A549 (cell line): ENCODE measurements at regions not wholly inside any gene's neighbourhood (a gene's known extent, or its start where the extent isn't known, plus 50 kb on each side); places are given as distances from the start of the nearest gene placed in this dataset.

Experiments
- BHLHE40 ChIP-seq: IDR thresholded peaks from 2 replicates; pipeline ENCODE4 v1.6.1; 2012; ENCODE audit warnings: low read depth, low read length, inconsistent platforms
- CTCF ChIP-seq: fragments of >200 bp; sonication (Bioruptor Twin); formaldehyde crosslinking; IDR thresholded peaks from 3 replicates; pipeline ENCODE4 v1.5.1; 2016
- EP300 ChIP-seq, 2 experiments: fragments of >200 bp; sonication (Bioruptor Twin); formaldehyde crosslinking; IDR thresholded peaks; 2 replicates in 1 of 2; 3 replicates in 1 of 2; pipeline ENCODE4 v1.6.1; 2016 to 2017
- HMGXB4 ChIP-seq: fragments of 250-450 bp; sonication (Bioruptor Pico); IDR thresholded peaks from 2 replicates; pipeline ENCODE4 v1.5.0; 2021; ENCODE audit warnings: mild to moderate bottlenecking, moderate library complexity, borderline replicate concordance
- RCOR1 ChIP-seq: fragments of 150-350 bp; IDR thresholded peaks from 2 replicates; pipeline ENCODE4 v1.6.1; 2014; ENCODE audit warnings: antibody characterized with exemption, low read length, low read depth
- ZC3H11A ChIP-seq: fragments of 450-650 bp; IDR thresholded peaks from 2 replicates; pipeline ENCODE4 v1.6.1; 2014; ENCODE audit warnings: antibody characterized with exemption, mild to moderate bottlenecking
- TF ChIP-seq, protein P1 (sequence below): IDR thresholded peaks from 2 replicates; pipeline ENCODE4 v1.6.1; 2012

GRCh38 chr12:97968641-97969197 lies 506.1 kb downstream of the RMST start:
- TF ChIP-seq BHLHE40 (no peak), CTCF (no peak), HMGXB4 (CRISPR knock-in tag) (no peak), EP300 (IDR thresholded peaks at IDR 0.05) (no peak), ZC3H11A (no peak), RCOR1 (no peak)
- TF ChIP-seq, protein P1, sequence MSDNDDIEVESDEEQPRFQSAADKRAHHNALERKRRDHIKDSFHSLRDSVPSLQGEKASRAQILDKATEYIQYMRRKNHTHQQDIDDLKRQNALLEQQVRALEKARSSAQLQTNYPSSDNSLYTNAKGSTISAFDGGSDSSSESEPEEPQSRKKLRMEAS = no peak
